A673 (cell line): ENCODE measurements at regions not wholly inside any gene's neighbourhood (a gene's known extent, or its start where the extent isn't known, plus 50 kb on each side); places are given as distances from the start of the nearest gene placed in this dataset.
A peak's percentile ranks its signal among the peaks of the same experiment; 100 is the strongest.

Experiments
- EZH2 ChIP-seq: fragments of 200-600 bp; sonication (generic); IDR thresholded peaks from 2 replicates; pipeline ENCODE4 v1.6.1; 2017; ENCODE audit warnings: borderline replicate concordance, low read depth, mild to moderate bottlenecking, mixed read lengths, antibody characterized with exemption, low read length; ENCODE audit not compliant: poor library complexity, severe bottlenecking
- TF ChIP-seq, protein P1 (sequence below): fragments of 300-800, 200-600 bp; sonication (generic); conservative IDR thresholded peaks from 2 replicates; pipeline ENCODE4 v1.5.1; 2017; ENCODE audit warnings: low read depth, mild to moderate bottlenecking, antibody characterized with exemption, low read length, moderate library complexity, mixed read lengths

DNA sequence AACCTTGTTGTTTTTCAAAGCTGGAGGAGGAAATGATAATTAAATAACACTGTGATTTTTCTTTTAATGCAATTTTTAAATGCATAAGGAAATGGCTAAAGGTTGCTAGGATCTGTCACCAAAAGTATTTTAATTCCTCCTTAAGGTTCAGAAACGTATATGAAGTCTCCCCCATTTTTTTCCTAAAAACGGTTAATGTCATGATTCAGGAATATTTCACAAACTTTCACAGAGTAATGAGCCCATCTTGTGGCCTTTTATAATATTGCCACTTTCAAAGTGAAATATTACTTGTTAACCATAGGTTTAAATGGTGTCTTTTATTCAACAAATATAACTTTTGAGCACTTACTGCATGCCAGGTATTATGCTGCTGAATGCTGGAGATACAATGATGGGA lies 99.5 kb upstream of the USP38 start:
- no peak for TF ChIP-seq EZH2
- TF ChIP-seq, protein P1, sequence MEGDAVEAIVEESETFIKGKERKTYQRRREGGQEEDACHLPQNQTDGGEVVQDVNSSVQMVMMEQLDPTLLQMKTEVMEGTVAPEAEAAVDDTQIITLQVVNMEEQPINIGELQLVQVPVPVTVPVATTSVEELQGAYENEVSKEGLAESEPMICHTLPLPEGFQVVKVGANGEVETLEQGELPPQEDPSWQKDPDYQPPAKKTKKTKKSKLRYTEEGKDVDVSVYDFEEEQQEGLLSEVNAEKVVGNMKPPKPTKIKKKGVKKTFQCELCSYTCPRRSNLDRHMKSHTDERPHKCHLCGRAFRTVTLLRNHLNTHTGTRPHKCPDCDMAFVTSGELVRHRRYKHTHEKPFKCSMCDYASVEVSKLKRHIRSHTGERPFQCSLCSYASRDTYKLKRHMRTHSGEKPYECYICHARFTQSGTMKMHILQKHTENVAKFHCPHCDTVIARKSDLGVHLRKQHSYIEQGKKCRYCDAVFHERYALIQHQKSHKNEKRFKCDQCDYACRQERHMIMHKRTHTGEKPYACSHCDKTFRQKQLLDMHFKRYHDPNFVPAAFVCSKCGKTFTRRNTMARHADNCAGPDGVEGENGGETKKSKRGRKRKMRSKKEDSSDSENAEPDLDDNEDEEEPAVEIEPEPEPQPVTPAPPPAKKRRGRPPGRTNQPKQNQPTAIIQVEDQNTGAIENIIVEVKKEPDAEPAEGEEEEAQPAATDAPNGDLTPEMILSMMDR: peak; percentile 43
